ENCODE measurements at regions not wholly inside any gene's neighbourhood (a gene's known extent, or its start where the extent isn't known, plus 50 kb on each side); places are given as distances from the start of the nearest gene placed in this dataset.

DNA sequence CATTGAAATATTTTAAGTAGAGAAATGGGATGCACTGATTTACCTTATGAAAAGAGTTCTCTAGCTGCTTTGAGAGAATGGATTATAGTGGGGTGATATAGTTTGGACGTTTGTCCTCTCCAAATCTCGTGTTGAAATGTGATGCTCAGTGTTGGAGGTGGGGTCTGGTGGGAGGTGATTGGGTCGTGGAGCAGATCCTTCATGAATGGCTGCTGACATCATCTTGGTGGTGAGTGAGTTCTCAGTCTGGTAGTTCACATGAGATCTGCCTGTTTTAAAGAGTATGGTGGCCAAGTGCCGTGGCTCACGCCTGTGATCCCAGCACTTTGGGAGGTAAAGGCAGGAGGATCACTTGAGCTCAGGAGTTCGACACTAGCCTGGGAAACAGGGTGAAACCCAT is 58.7 kb upstream of the SH3RF3 start:
- DNase-seq = no peak

DNA sequence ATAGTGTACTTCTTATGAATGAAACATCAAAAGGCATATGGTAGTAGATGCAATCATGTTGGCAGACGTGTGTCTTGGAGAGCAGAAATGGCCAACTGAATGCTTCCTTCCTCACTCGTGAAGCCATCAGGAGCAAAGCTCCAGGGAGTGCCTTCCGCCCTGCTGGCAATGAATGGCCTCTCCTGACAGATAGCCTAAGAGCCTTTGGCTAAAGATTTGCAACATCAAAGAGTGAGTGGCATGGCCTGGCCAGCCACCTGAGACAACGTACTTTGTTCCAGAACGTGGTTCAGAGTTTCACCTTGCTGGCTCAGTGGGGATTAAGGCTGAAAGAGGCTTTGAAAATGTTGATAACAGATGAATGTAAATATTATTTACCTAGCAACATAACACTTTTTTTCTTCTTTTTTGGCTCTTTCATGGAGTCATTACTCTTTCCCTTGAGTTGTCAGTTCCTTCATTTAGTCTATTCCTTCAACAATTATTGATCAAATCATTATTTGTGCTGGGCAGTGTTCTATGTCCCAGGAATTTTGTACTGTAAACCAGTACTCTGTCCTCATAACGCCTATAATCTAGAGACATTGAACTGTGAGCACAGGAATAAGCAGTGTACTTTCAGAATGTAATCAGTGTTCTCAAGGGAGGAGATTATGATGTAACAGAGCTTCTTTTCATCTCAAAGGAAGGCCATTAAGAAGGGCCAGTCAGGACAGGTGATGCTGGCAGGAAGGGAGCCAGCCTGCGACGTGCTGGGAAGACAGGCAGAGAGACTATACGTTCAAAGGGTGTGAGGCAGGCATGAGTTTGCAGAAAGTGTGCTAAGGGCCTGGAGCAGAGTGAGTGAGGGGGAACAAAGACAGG is 59.4 kb upstream of the SH3RF3 start:
- no peak for DNase-seq

DNA sequence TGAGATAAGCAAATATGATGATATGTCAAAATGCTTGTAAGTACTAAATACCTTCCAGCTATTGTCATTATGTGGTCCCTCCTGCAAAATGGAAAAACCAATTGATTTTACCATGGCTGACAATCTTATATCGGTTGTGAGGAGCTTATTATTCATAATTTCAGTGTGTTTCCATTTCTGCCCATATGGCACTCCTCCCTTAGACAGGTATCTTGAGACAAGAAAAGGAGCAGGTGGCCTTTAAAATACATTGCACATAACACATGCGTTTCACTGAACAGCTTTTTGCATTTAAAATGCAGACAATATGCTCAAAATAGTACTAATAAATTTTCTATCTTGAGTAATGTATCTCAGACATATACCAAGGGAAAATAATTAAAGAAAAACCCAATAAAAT is 60.2 kb upstream of the SH3RF3 start:
- no peak for DNase-seq

DNA sequence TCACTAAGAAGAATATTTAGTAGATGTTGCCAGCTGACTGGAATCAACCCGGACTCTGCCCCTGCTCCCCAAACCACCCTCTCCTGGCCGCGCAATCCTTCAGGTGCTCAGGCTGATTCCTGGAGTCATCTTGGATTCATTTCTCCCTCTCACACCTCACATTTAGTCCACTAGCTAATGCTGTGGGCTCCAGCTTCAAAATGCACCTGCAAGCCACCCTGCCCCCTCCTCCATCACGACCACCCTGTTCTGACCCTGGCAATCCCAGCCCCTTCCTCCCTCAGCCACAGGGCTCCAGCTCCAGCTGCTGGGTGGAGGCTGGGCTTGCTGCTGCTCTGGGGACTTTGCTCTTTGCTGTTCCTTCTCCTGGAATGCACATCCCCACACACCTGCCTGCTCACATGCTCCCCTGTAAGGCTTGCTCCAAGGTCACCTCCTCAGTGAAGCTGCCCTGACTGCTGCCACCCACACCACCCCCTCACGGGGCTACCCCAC is 61.3 kb upstream of the SH3RF3 start:
- DNase-seq = no peak

DNA sequence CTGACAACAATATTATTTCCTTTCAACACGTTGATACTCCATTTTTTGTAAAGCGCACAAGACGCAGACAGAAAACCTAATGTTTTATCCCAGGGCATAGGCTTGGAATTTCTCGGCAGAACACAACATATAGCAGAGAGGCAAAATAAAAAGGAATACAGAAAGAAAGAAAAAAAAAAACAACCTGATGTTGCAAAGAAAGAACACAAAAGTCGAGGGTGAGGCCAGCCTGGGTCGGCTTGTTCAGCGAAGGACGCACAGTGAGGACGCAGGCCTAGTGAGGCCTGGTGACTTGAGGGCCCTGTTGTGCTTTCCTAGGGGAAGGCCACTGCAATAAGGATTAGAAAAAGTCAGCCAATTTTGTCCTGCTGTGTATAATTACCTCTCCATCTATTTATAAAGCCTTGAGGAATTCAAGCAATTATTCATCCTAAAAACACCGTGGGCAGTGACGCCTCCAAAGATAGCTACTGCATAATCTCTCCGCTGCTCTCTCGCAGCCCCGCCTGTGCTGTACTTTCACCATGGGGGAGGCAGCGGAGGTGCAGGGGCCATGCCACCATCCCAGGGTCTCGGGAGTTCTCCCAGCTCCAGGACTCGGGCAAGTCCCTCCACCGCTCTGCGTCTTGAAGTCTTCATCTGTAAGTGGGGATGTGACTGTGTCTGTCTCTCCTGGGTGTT is 61.9 kb upstream of the SH3RF3 start:
- DNase-seq = no peak

DNA sequence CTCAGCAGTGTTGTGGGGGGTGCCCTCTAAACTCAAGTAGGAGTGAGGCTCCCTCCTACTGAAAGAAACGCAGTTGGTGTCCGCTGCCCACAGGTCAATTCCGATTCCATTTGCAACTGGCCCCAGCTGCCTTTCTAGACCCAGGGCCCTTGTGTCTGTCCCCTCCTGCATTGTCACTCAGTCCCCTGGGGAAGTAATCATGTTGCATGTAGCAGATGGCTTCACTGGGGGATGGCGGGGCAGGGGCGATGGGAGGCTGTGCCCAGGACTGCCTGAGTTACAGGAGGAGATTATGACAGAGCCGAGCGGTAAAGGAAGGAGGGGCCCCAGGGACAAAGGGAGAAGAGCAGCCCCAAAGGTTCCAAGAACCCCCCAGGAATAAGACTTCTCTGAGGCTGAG is 62.5 kb upstream of the SH3RF3 start:
- DNase-seq = no peak

DNA sequence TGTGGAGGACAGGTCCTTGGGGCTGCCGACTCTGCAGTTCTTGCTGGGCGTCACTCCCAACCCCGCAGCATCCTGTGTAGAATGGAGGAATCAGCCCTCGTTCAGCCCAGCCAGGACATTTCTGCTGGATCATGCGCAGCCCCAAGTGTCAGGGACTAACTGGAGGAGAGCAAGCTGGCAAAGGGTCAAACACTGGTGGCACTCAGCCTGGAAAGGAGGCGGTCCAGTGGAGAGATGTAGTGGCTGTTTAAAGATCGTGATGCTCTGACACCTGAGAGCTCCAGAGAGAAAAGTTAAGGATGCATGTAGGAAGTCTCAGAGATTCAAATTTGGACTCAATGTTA is 63.6 kb upstream of the SH3RF3 start:
- no peak for DNase-seq

DNA sequence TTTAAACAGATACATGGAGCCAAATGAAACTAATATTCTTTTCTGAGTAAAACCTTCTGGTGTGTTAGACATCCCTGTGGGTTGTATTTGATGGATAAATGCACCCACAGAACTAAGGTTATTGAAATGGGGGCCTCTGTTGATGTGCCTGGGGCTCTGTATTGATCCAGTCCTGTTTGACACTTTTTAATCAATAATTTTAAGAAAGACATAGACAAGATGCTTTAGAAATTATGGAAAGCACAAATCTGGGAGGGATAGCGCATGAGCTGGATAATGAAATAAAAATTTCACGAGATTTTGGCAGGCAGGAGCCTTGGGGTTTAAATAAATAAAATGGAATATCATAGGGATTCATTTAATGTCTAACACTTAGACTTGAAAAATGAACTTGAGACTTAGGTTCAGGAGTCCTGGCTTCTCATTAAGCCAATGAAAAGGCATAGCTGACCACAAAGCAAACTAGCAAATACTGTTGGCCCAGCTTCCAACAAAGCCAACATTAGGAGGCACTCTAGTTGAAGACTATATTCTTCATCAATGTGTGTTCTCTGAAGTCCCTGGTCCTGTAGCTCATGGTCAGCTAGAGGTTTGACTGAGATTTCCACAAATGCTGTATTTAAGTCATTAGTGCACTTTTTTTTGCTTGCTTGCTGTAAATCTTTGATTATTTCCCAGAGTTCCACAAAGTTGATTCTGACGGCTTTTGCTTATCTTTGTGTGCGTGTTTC is 64.2 kb upstream of the SH3RF3 start:
- DNase-seq = no peak

DNA sequence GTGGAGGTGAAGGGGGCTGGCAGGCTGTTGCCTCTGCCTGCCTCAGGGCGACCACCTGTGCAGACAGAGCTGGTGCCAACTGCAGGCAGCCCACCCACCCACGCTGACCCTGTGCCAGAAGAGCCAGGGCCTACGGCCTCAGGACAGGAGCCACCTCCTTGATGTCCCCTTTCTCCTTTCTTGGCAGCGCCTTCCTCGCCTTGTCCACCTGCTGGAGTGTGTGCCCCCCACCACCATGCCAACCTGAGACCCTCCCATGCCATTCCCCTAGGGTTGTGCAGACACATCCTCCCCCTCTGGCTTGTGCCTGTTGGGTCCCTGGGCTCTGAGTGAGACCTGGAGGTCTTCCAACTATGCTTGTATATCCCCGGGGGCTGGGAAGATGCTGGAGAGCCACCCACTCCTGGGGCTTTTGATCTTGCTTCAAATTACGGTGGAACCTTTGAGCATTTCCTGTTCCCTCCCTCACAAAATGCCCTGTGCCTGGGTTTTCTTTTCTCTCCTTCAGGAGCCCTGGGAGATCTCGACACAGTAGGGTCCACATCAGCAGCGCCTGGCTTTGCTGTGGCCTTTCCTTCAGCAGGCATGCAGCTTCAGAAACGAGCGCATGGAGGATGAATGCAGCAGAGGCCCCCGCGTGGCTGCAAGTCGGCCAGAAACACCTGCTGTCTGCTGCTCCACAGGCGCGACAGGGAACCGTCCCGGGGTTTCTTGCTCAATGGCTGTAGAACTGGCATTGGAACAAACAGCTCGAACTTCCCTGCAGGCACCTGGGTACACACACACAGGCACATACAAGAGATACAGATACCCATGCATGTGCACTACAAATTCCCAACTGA is 65.9 kb upstream of the SH3RF3 start:
- DNase-seq = no peak

DNA sequence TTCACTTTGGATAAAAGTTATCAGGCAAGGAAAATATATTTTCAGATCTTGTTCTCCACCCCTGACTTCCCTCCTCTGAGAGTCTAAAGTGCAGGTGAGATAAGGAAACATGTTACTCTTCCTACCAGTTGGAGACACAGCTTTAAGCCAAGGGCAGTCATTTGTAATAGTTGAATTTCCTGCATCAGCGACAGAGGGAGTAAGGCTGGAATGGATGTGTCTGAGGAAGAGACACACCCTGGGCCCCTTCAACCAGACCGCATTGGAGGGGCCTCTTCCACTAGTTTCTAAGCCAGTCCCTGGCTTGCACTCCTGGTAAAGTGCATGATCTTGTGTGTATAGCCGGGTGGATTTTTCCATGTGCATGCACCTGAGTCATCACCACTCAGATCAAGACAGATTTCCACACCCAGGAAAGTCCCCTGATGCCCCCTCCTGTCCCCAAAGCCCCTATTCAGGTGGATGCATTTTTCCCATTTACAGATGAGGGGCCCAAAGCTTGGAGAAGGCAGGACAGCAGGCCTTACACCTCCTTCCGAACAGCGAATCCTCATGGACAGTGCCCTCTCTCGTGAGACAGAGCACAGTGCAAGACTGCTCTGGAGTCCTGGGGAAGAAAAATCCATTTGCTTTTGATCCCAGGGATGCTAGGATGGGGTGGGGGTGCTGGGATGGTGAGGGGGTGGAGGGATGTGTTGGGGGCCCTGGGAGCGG is 66.7 kb upstream of the SH3RF3 start:
- no peak for DNase-seq

DNA sequence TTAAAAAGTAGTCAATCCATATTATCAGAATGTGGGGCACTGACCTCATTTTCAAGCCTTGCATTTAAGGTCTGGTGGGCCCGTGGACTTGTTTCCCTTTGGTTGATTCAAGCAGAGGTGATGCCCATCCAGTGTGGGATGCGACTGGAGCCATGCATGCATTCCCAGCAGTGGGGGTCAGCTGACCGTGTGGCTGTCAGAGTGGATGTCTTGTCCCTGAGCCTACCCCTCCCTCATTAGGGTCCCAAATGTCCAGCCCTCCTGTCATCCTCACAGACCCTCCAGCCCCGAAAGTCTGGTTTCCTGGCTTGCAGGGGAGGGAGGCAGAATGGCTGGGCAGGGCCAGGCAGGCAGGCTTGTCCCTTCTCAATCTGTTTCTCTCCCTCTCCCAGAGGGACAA is 67.3 kb upstream of the SH3RF3 start:
- DNase-seq = no peak

DNA sequence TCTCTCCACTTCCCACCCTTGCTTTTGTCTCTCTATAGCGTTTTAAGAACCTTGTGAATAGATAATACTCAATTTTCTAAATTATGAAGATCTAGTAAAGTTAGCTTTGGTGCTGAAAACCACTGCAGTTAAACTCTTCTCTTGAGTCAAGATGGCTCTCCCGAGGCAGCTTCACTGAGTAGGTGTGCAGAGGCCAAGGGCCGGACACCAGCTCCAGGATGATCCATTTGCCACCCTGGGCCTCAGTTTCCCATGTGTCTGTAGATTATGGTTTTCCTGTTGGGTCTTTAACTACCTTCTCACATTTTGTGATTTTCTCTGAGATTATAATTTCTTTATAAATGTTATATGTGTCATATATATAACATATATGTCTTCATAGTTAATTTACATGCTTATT is 68.5 kb upstream of the SH3RF3 start:
- DNase-seq = no peak

DNA sequence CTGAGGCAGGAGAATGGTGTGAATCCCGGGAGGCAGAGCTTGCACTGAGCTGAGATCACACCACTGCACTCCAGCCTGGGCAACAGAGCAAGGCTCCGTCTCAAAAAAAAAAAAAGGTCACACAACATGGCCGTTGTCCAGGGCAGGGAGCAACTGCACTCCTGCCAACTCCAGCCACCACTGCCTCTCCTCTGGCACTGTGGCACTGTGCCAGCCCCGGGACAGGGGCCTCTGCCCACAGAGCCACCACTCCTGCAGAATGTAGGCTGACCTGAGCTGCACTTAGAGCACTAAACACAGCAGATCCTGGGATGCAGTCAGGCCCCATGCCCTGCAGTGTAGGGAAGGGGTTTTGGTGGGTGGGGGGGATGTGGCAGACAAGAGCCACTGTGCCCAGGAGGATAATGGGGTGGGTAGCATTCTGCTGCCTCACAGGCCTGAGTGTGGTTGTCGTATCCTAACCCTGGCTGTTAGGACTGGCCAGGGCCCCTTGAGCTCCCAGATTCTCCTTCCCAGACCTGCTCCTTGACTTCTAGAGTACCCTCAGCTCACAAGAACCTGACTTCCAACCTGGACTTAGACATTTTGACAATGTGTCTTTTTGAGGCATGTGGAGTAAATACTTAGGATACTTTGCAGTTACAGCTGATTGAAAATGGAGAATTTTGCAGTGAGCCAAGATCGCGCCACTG is 69.4 kb upstream of the SH3RF3 start:
- no peak for DNase-seq

DNA sequence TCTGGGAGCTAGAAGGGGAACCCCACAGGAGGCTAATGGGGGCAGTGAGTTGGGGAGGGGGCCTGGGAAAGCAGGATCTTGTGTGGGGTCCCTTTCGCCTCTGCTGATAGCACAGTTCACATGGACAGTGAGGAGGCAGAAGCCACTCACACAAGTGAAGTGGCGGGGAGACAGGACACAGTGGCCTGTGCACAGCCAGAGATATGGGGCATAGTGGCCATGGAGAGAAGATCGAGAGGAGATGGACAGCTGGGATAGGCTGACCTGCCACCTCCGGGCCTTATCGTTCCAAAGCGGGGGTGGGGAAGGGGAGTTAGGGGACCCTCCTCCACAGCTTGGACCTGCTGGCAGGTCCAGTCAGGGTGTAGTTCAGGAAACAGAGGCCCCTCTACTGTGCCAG is 69.8 kb upstream of the EDAR start:
- no peak for DNase-seq

DNA sequence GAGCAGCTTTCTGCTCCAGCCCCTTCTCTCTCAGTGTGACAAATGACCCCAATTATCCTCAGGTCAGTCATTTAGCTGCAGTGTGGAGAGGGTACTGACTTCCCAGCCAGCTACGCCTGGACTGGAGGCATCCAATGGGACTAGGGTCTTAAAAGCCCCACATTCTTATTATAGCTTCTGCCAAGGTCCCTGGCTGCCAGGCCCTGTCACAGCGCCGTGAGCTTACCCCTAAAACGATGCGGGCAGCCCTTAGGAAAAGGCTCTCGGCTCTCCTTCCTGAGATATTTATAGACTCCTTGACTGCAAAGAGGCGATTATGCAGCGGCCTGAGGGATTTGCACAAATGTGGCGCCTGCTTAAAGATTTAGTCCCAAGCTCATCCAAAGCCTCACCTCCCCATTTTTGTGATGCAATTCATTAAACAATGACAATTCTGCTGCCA is 69.2 kb upstream of the EDAR start:
- no peak for DNase-seq

DNA sequence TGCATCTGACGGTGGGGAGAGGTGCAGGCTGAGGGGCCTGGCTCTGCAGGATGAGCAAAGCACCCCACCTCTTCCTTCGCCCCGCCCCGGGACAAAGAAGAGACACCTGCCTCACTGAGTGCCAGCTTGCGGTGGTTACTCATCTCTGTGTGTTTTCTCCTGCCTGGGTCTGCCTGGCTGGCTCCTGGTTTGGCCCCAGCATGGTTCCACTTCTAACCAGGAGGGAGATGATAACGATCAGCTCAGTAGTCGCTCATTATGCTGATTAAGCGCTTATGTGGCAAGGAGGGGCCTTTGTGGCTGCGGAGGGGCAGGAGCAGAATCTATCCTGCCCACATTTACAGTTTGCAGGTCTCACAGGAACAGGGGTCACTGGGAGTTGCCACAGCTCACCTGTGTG is 68.7 kb upstream of the EDAR start:
- no peak for DNase-seq

DNA sequence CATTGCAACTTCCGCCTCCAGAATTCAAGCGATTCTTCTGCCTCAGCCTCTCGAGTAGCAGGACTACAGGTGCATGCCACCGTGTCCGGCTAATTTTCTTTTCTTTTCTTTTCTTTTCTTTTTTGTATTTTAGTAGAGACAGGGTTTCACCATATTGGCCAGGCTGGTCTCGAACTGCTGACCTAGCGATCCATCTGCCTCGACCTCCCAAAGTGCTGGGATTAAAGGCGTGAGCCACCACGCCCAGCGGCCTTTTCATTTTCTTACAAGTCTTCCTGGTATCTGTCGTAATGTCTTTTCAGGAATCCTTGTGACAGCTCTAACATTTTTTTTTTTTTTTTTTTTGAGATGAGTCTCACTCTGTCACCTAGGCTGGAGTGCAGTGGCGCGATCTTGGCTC is 66.4 kb upstream of the EDAR start:
- no peak for DNase-seq

DNA sequence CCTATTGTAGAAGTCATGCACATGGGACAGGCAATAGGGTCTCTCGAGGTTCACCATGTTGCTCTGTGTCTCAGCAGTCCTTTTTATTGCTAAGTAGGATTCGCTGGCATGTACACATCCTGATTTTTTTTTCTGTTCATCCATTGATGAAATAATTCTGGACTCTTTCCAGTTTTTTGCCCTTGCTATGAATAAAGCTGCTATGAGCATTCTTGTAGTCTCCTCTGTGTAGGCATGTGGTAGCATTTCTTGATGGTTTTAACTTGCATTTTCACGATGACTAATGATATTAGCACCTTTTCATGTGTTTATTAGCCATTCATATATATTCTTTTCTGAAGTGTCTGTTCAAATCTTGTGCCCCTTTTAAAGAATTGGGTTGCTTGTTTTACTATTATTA is 65.8 kb upstream of the EDAR start:
- no peak for DNase-seq

DNA sequence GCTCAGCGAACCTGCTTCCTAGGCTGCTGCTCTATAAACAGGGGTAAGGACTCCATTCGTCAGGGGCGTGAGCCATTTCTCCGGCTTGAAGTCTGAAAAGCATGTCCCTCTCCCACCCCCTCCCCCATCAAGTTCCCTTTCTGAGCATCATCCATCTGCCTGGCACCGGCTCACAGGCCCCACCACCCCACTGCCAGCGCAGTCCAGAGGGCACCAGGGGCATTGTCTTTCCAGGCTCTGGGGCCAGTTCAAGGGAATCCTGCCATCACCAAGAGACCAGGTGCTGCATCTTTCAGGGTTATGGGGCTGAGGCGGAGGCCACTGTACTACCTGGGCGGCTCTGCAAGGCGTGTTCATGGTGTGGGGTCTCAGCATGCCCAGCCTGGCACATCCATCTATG is 64.7 kb upstream of the EDAR start:
- DNase-seq = no peak

DNA sequence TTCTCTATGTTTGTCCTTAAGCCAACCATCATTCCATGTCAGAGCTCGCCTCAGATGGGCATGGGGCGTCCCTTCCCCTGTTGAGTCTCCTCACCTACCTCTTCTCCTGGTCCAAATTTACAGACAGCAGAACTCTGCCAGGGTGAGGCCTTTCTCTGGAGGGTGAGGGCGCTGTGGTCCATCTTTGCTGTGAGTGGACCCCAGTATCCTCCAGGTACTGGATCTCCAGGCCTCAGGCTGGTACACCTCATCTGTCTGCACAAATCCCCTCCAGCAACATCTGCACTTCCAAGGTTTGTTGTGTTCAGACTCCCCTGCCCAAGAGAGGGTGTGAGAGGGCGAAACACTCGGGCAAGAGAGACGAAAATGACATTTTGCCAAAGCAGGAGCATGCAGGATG is 63.9 kb upstream of the EDAR start:
- no peak for DNase-seq

DNA sequence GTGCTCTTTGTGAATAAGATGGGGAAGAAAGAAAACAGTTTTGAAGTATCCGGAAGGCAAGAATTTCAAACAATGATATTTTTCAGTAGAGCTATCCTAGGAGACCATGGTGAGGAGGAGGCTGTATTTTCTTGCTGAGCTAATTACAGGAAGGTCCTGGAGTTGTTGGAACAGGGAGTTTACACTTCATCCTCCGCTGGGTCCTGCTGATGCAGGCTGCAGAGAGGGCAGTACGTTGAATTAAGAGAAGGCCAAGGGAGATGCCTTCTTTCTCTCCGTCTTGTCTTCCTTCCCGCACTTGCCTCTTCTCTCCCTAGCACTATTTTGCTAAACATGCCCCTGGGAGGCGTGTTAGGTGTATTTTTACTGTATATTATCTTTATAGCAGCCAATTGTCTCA is 60.0 kb upstream of the EDAR start:
- no peak for DNase-seq

DNA sequence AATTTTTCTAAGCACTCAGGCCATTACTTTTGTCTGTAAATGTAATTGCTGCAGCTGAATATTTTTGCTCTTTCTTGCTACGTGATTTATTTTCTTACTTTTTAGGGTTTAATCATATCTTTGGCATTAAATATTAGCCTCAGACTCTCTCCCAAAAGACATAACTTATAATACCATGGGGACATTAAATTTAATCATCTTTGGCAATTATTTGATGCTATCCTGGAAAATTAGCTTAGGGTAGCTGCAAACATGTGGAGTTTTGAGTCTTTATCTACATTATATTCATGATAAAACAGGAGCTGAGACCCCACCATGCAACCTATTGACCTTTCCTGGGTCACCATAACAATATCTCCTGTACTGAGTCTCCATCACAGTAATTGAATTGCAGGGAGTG is 59.1 kb upstream of the EDAR start:
- DNase-seq = no peak
